Osteocyte (in vitro differentiated cells): ENCODE measurements at regions not wholly inside any gene's neighbourhood (a gene's known extent, or its start where the extent isn't known, plus 50 kb on each side); places are given as distances from the start of the nearest gene placed in this dataset.
A peak's percentile ranks its signal among the peaks of the same experiment; 100 is the strongest.

ENCODE experiments used
- DNase-seq: peaks from one replicate; pipeline ENCODE4 v3.0.0; 2021; ENCODE audit warnings: mixed read lengths; ENCODE audit not compliant: unreplicated experiment; ENCODE audit errors: extremely low spot score
- H3K27ac Mint-ChIP-seq: one replicate; pipeline ENCODE4 v1.8.0; 2021; ENCODE audit warnings: mild to moderate bottlenecking, mixed read lengths; ENCODE audit not compliant: unreplicated experiment
- H3K27me3 Mint-ChIP-seq: one replicate; pipeline ENCODE4 v1.8.0; 2021; ENCODE audit warnings: mixed read lengths; ENCODE audit not compliant: unreplicated experiment
- H3K36me3 Mint-ChIP-seq: one replicate; pipeline ENCODE4 v1.8.0; 2021; ENCODE audit warnings: mixed read lengths; ENCODE audit not compliant: unreplicated experiment
- H3K4me1 Mint-ChIP-seq: one replicate; pipeline ENCODE4 v1.8.0; 2021; ENCODE audit warnings: mixed read lengths; ENCODE audit not compliant: unreplicated experiment
- H3K4me3 Mint-ChIP-seq: one replicate; pipeline ENCODE4 v1.8.0; 2021; ENCODE audit warnings: mild to moderate bottlenecking, moderate library complexity, mixed read lengths; ENCODE audit not compliant: unreplicated experiment
- H3K9me3 Mint-ChIP-seq: one replicate; pipeline ENCODE4 v1.8.0; 2021; ENCODE audit warnings: mixed read lengths; ENCODE audit not compliant: unreplicated experiment
- TF ChIP-seq, protein P1 (sequence below): fragments of 200-600 bp; sonication (generic); IDR thresholded peaks from 2 replicates; pipeline ENCODE4 v1.5.0; 2021; ENCODE audit warnings: antibody characterized with exemption, mild to moderate bottlenecking, moderate library complexity

GRCh38 chr3:11095932-11096265 lies 58.4 kb upstream of the HRH1 start:
- Mint-ChIP-seq H3K4me1 (peaks cover 27% of the 10 kb centered on the region), H3K4me3 (peak overlapping the region; percentile 63), H3K27me3 (no peaks in the 10 kb centered on the region), H3K27ac (peak overlapping the region; percentile 93), H3K9me3 (no peaks in the 10 kb centered on the region), H3K36me3 (no peaks in the 10 kb centered on the region)
- peak; percentile 73 for DNase-seq
- TF ChIP-seq, protein P1, sequence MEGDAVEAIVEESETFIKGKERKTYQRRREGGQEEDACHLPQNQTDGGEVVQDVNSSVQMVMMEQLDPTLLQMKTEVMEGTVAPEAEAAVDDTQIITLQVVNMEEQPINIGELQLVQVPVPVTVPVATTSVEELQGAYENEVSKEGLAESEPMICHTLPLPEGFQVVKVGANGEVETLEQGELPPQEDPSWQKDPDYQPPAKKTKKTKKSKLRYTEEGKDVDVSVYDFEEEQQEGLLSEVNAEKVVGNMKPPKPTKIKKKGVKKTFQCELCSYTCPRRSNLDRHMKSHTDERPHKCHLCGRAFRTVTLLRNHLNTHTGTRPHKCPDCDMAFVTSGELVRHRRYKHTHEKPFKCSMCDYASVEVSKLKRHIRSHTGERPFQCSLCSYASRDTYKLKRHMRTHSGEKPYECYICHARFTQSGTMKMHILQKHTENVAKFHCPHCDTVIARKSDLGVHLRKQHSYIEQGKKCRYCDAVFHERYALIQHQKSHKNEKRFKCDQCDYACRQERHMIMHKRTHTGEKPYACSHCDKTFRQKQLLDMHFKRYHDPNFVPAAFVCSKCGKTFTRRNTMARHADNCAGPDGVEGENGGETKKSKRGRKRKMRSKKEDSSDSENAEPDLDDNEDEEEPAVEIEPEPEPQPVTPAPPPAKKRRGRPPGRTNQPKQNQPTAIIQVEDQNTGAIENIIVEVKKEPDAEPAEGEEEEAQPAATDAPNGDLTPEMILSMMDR = peak; percentile 46

GRCh38 chr3:11096266-11097139 lies 57.8 kb upstream of the HRH1 start:
- Mint-ChIP-seq H3K4me1 (peaks cover 27% of the 10 kb centered on the region), H3K27me3 (no peaks in the 10 kb centered on the region), H3K4me3 (peak overlapping the region; percentile 63), H3K36me3 (no peaks in the 10 kb centered on the region), H3K9me3 (no peaks in the 10 kb centered on the region), H3K27ac (peak overlapping the region; percentile 93)
- peak; percentile 92 for DNase-seq
- TF ChIP-seq, protein P1 = no peak

- H3K36me3 Mint-ChIP-seq = no peaks in the 10 kb centered on the region
- no peak for DNase-seq
- TF ChIP-seq, protein P1 = no peak
- H3K4me1 Mint-ChIP-seq = peaks cover 25% of the 10 kb centered on the region
- H3K9me3 Mint-ChIP-seq = peaks cover 9% of the 10 kb centered on the region
- no peak overlapping the region for H3K4me3 Mint-ChIP-seq
- no peak overlapping the region for H3K27ac Mint-ChIP-seq
- H3K27me3 Mint-ChIP-seq = no peaks in the 10 kb centered on the region
These were observed 55.0 kb upstream of the HRH1 start for GRCh38 chr3:11099306-11099705.
